Prostate gland (tissue), 2 donors: ENCODE measurements at regions not wholly inside any gene's neighbourhood (a gene's known extent, or its start where the extent isn't known, plus 50 kb on each side); places are given as distances from the start of the nearest gene placed in this dataset.

Experiments used
- POLR2A ChIP-seq: fragments of 450-650 bp; IDR thresholded peaks from one replicate; pipeline ENCODE4 v1.6.1; 2016; ENCODE audit warnings: antibody characterized with exemption, mild to moderate bottlenecking
- TF ChIP-seq, protein P1 (sequence below), 4 experiments: fragments of 200-600 bp in 2 of 4; fragments of 450-650 bp in 2 of 4; sonication (generic) in 2 of 4; IDR thresholded peaks; 1 replicate in 3 of 4; 2 replicates in 1 of 4; pipeline ENCODE4 v1.5.1; 2016 to 2019; ENCODE audit warnings: antibody characterized with exemption in 4 of 4, mild to moderate bottlenecking in 2 of 4, moderate library complexity in 2 of 4

DNA sequence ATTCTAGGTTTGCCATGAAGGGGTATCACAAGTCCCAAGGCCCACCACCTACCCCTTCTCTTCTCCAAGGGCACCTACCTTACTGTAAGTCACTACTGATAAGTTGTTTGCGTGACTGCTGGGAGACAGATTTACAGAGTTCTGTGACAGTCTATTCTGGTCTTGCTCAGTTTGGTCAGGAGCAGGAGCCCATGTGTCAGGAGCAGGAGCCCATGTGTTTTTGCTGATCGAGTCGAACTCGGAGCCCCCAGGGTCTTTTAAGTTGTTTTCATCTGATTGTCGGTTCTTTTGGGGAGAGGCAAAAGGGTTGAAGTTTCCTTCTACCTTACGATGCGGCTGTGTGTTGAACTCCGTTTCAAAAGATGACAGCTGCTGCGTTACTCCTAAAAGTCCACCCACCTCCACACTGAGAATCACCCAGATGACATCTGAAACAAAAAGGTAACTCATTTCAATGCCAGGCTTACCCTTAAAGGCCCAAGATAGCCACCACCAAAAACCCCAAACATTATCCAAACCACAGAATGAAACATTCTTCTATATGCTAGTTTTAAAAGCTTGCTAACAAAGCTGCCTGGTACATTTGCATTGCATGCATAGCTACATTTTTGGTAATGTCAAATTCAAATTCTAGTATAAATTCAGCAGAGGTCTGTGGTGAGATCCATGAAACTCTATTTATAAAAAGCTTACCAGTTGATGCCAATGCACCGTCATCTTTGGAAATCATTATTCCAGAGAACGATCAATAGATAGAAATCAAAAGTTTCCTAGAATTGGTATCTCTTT is 50.5 kb upstream of the SPDEF start:
- TF ChIP-seq, protein P1, sequence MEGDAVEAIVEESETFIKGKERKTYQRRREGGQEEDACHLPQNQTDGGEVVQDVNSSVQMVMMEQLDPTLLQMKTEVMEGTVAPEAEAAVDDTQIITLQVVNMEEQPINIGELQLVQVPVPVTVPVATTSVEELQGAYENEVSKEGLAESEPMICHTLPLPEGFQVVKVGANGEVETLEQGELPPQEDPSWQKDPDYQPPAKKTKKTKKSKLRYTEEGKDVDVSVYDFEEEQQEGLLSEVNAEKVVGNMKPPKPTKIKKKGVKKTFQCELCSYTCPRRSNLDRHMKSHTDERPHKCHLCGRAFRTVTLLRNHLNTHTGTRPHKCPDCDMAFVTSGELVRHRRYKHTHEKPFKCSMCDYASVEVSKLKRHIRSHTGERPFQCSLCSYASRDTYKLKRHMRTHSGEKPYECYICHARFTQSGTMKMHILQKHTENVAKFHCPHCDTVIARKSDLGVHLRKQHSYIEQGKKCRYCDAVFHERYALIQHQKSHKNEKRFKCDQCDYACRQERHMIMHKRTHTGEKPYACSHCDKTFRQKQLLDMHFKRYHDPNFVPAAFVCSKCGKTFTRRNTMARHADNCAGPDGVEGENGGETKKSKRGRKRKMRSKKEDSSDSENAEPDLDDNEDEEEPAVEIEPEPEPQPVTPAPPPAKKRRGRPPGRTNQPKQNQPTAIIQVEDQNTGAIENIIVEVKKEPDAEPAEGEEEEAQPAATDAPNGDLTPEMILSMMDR (IDR thresholded peaks at IDR 0.05), result no peak
- no peak for TF ChIP-seq POLR2A
